ENCODE measurements at regions not wholly inside any gene's neighbourhood (a gene's known extent, or its start where the extent isn't known, plus 50 kb on each side); places are given as distances from the start of the nearest gene placed in this dataset.

DNA sequence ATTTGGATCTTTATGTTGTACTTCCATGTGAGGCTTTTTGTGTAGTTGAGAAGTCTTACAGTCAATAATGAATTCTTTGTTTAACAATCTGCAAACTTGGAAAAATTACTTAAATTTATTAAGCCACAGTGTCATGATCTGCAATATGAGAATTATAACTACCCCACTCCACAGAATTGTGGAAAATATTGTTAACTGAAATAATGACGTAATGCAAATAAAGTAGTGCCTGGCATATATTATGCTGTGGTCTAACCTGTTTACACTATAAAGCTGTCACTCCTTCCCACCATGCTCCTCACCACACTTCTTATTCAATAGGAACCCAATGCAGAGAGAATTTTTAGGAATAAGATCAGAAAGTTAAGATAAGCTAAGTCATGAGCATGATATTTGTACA lies 632.1 kb upstream of the GALNTL6 start:
- TF ChIP-seq EZH2 (IDR thresholded peaks at IDR 0.05; ENCODE audit: borderline replicate concordance, insufficient read depth, low read depth, low read length, poor library complexity, severe bottlenecking), result no peak
- TF ChIP-seq, protein P1, sequence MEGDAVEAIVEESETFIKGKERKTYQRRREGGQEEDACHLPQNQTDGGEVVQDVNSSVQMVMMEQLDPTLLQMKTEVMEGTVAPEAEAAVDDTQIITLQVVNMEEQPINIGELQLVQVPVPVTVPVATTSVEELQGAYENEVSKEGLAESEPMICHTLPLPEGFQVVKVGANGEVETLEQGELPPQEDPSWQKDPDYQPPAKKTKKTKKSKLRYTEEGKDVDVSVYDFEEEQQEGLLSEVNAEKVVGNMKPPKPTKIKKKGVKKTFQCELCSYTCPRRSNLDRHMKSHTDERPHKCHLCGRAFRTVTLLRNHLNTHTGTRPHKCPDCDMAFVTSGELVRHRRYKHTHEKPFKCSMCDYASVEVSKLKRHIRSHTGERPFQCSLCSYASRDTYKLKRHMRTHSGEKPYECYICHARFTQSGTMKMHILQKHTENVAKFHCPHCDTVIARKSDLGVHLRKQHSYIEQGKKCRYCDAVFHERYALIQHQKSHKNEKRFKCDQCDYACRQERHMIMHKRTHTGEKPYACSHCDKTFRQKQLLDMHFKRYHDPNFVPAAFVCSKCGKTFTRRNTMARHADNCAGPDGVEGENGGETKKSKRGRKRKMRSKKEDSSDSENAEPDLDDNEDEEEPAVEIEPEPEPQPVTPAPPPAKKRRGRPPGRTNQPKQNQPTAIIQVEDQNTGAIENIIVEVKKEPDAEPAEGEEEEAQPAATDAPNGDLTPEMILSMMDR (IDR thresholded peaks at IDR 0.05), result no peak
